ENCODE measurements at regions not wholly inside any gene's neighbourhood (a gene's known extent, or its start where the extent isn't known, plus 50 kb on each side); places are given as distances from the start of the nearest gene placed in this dataset.

GRCh38 chr10:104589431-104589830, 51.7 kb upstream of the SORCS3 start:
- no peaks in the 10 kb centered on the region for H3K27me3 ChIP-seq
- H3K4me1 ChIP-seq = no peaks in the 10 kb centered on the region
- no peak overlapping the region for H3K27ac ChIP-seq
- intact Hi-C loops (cut with DNase I; ENCODE audit: low total_unique reads) = no loop called here
- DNase-seq = no peak
- H3K4me3 ChIP-seq = no peak overlapping the region
- no peaks in the 10 kb centered on the region for H3K9me3 ChIP-seq
- no peaks in the 10 kb centered on the region for H3K36me3 ChIP-seq
- TF ChIP-seq POLR2A (IDR thresholded peaks at IDR 0.05) (no peak), CTCF (IDR thresholded peaks at IDR 0.05) (no peak)

GRCh38 chr10:104589871-104590270, 51.2 kb upstream of the SORCS3 start:
- intact Hi-C loops (cut with DNase I; ENCODE audit: low total_unique reads) = no loop called here
- Histone ChIP-seq H3K9me3 (no peaks in the 10 kb centered on the region), H3K36me3 (no peaks in the 10 kb centered on the region), H3K4me3 (no peak overlapping the region), H3K4me1 (no peaks in the 10 kb centered on the region), H3K27ac (no peak overlapping the region), H3K27me3 (no peaks in the 10 kb centered on the region)
- DNase-seq = no peak
- no peak for TF ChIP-seq POLR2A (IDR thresholded peaks at IDR 0.05)
- no peak for TF ChIP-seq CTCF (IDR thresholded peaks at IDR 0.05)
